ENCODE measurements at regions not wholly inside any gene's neighbourhood (a gene's known extent, or its start where the extent isn't known, plus 50 kb on each side); places are given as distances from the start of the nearest gene placed in this dataset.
"Not testable (repeated sequence)": the region's sequence is repeated elsewhere in the genome, so short reads cannot be mapped to it uniquely, and the experiment has no call there.

DNA sequence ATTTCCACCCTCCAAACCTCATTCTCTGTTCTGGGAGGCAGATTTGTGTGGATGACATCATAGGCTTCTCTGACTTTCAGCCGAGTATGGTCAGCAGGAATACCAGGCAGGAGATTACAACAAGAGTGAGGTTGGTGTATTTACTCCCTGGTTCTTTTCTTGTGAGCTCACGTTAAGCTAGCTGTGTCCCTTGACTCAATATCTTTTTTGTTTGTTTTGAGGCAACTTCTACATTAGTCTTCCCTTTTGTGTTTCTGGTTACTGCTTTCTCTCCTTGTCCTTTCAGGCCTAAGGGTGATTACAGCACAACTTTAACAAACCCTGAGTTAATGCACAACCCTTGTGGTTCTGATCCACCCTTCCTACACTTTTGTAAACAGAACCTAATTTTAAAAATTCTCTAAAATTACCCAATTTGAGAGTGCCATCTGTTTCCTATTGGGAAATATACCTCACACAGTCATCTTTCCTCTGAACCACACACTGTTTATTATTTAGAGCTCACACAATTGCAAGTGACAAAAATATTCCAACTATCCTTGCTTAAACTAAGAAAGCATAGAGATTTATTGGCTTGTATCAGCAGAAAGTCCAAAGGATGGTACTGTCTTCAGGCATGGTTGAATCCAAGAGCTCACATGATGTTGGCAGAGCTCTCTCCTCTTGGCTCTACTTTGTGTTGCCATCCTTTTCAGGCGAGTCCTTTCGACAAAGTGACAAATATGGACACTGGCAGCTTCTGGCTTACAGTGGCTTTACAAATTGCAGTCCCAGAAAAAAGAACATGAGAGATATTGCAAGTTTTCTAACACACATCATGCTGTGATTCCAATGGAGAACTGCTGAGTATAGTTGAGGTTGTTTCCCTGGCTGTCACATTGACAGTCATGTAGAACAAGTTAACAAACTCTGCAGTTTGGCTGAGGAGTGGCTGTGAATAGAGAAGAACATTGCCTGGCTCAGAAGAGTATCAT, 150.5 kb upstream of the DDIT4L start:
- FAIRE-seq (no peak), DNase-seq (ENCODE audit: insufficient read length) (no peak)
- TF ChIP-seq POLR2A (IDR thresholded peaks at IDR 0.05; ENCODE audit: low read depth, low read length) = no peak

DNA sequence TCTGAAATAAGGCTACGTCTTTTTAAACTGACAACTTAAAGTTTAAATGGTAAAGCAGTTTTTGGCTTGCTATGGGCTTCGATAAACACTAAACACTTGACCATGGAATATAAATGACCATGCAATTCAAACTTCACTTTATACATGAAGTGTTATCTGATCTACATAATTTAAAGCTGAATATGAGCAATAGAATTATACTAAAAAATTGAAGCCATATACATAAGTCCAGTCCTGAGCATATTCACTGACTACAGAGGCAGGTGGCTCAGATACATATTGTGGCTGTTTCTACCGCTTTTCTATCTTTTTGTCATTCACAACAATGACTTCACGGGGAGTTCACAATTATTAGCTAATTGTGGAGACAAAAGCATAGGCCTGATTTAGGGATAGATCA, 149.6 kb upstream of the DDIT4L start:
- DNase-seq (ENCODE audit: insufficient read length) (no peak), FAIRE-seq (no peak)
- TF ChIP-seq POLR2AphosphoS5 (IDR thresholded peaks at IDR 0.05; ENCODE audit: low read depth, low read length) = no peak
- no peak for TF ChIP-seq TAF1 (IDR thresholded peaks at IDR 0.05; ENCODE audit: borderline replicate concordance, low read depth, low read length)
- no peak for TF ChIP-seq POLR2A (IDR thresholded peaks at IDR 0.05; ENCODE audit: low read depth, low read length)

DNA sequence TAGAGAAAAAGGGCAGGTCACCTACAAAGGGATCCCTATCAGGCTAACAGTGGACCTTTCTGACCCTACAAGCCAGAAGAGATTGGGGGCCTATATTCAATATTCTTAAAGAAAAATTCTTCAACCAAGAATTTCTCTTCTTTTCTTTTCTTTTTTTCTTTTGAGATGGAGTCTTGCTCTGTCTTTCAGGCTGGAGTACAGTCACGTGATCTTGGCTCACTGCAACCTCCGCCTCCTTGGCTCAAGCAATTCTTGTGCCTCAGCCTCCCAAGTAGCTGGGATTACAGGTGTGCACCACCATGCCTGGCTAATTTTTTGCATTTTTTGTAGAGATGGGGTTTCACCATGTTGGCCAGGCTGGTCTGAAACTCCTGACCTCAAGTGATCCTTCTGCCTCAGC, 143.2 kb upstream of the DDIT4L start:
- not testable (repeated sequence) for FAIRE-seq; DNase-seq (ENCODE audit: insufficient read length)

DNA sequence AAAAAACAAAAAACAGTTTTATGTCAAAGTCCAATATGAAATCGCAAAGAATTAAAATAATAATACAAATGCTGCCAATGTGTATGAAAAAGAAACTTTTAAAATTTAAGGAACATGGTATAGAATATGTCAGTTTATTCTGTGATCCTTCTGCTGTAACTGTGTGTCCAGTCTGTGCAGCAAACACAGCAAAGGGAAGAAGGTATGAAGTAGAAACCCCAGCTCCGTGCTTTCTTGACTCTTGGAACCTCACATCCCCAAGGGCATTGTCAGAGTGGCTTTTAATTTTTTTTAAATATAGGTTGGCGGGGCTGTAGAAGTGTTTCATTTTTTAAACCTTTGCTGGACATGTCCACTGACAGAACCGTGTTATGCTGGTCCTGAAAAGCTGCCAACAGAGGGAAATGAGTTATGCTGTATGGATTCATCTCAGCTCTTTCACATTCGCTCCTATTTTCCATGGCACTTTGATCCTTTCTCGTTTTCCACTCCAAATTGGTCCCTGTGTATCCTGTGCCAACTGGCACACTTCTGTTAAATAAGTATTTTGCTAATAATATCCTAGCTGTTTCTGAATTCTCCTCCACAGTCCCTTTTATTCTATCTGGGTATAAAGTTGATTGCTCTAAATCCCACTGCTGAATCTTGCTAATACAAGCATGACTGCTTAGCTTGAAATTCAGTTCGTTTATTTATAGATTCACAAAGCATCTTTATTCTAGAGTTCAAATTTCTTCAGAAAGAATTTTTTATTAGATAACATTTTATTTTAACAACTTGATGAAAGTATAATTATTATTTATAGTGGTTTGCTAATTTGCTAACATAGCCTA, 127.0 kb upstream of the DDIT4L start:
- FAIRE-seq (no peak), DNase-seq (ENCODE audit: insufficient read length) (no peak)
- TF ChIP-seq TAF1 (IDR thresholded peaks at IDR 0.05; ENCODE audit: borderline replicate concordance, low read depth, low read length) (no peak), POLR2AphosphoS5 (IDR thresholded peaks at IDR 0.05; ENCODE audit: low read depth, low read length) (no peak), POLR2A (IDR thresholded peaks at IDR 0.05; ENCODE audit: low read depth, low read length) (no peak)

DNA sequence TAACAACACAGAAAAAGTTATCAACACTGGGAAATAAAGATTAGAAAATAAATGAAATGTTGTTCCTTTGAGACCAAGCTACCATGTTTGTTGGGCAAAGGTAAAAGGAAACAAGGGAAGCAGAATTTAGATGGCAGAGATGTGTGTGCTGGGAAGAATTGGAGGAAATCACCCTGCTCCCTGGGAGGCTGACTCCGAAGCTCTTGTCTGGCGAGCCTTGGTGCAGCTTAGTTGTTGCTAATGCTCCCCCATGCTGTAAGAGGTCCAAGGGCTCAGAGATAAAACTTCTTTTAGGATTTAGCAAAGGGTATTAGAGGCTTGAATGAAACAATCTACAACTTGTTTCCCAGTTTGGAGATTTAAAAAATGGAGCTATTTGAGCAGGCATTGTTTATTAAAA, 123.8 kb upstream of the DDIT4L start:
- TF ChIP-seq POLR2AphosphoS5 (IDR thresholded peaks at IDR 0.05; ENCODE audit: low read depth, low read length) (no peak), POLR2A (IDR thresholded peaks at IDR 0.05; ENCODE audit: low read depth, low read length) (no peak), TAF1 (IDR thresholded peaks at IDR 0.05; ENCODE audit: borderline replicate concordance, low read depth, low read length) (no peak)
- DNase-seq (ENCODE audit: insufficient read length) = no peak
- no peak for FAIRE-seq

DNA sequence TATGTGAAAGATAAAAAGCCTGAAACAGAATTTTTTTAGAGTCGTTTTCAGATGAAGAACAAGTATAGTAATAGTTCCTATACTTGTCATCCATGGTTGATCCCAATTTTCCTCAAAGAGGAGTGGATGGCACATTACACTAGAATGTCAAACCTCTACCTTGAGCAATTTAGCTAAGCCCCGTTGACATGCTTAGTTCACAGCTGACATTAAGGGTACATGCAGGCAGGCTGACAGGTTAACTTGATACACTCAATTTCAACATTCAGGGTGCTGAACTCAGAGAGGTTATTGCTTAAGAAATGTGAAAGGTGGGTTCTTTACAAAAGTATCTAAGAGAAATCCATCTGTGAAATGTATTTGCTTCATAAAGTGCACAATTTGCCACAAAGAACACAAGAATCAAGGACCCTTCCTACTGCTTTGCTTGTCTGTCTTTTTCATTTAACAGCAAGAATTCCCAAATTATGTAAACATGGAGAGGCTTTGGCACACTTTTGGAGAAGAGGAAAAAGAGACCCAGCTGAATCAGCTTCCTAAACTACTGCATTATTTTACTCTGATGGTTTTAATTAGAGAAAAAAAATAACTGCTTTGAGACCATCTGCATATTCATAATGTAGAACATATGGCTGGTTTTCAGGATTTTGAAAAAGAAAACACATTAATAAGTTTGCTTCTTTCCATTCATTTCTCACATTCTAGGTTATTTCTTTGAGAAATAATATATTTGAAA, 122.5 kb upstream of the DDIT4L start:
- no peak for FAIRE-seq
- no peak for DNase-seq (ENCODE audit: insufficient read length)
- TF ChIP-seq POLR2AphosphoS5 (IDR thresholded peaks at IDR 0.05; ENCODE audit: low read depth, low read length) (no peak), POLR2A (IDR thresholded peaks at IDR 0.05; ENCODE audit: low read depth, low read length) (no peak), TAF1 (IDR thresholded peaks at IDR 0.05; ENCODE audit: borderline replicate concordance, low read depth, low read length) (no peak)

DNA sequence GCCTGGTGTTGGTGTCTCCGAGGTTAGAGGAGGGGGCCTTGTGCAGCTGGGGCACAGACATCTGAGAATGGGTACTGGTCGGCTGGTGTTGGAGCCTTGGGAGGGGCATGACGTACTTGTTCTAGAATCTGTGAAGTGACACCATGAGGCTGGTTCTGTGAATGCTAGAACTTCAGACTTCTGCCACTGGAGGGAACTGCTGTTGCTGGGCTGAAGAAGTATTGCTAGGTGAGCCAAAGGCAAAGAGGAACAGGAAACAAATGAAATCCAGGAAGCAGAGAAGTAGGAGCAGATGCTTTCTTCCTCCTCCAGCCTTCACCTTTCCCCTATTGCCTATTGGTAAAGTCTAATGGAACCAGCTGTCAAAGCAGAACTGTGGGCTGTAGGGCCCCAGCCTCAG, 120.9 kb upstream of the DDIT4L start:
- FAIRE-seq (no peak), DNase-seq (ENCODE audit: insufficient read length) (no peak)
- no peak for TF ChIP-seq TAF1 (IDR thresholded peaks at IDR 0.05; ENCODE audit: borderline replicate concordance, low read depth, low read length)
- no peak for TF ChIP-seq POLR2AphosphoS5 (IDR thresholded peaks at IDR 0.05; ENCODE audit: low read depth, low read length)
- TF ChIP-seq POLR2A (IDR thresholded peaks at IDR 0.05; ENCODE audit: low read depth, low read length) = no peak

DNA sequence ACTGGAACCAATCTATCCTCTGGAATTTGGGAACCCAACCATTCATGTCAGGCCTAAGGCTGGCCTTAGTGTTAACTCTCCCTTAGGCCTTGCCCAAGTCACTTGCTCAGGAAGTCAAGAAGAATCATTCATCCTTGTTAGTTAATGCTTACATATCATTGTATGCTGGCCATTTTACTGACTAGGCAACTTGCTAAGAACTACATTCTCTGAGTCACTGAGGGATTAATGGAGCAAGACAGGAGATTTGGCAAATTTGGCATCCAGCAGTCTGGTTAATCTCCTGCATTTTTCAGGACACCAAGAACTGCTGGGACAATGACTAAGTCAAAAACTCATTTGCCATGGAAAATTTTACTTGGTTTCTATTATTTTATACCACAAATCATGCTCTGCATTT, 115.8 kb upstream of the DDIT4L start:
- TF ChIP-seq TAF1 (IDR thresholded peaks at IDR 0.05; ENCODE audit: borderline replicate concordance, low read depth, low read length) (no peak), POLR2A (IDR thresholded peaks at IDR 0.05; ENCODE audit: low read depth, low read length) (no peak), POLR2AphosphoS5 (IDR thresholded peaks at IDR 0.05; ENCODE audit: low read depth, low read length) (no peak)
- FAIRE-seq (no peak), DNase-seq (ENCODE audit: insufficient read length) (no peak)

DNA sequence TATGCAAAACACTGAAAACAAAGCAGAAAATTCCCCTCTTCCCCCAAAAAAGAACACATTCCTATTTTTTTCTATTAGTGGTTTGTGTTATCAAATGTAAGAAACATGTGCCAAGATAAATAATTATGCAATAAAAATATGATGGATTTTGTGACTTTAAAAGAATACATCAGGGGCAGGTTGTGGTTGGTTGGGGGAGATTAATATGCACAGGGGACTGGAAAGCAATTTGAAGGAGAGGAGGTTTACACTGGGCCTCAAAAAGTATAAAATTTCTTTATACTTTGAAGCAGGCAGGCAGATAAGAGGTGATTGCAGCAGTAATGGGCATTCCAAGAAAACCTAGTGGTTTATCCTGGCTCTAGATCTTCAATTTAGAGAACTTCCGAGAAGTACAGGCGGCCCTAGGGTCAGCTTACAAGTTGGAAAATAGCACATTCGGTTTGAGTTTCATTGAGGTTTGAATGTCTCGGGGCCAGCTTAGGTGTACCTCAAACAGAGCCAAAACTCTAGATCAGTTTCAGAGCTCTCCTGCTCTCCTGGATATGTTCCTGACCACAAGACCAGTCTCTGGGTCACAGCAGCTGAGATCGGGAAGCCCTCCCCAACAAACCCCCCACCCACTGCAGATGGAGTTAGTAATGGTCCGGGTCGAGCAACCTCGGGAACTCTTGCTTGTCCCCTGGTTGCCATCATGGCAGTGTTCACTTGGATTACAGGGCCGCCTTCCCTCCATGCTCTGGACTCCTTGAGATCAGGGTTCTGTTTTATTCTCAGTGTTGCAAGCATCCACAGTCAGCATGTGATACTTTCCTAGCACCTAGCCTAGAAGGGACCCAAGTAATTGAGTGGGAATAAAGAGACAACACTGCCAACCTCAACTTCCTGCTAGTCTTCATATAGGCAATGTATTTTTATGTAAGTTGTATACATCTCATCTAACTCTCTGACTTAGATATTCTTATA, 112.1 kb upstream of the DDIT4L start:
- no peak for DNase-seq (ENCODE audit: insufficient read length)
- no peak for TF ChIP-seq TAF1 (IDR thresholded peaks at IDR 0.05; ENCODE audit: borderline replicate concordance, low read depth, low read length)
- FAIRE-seq = no peak

DNA sequence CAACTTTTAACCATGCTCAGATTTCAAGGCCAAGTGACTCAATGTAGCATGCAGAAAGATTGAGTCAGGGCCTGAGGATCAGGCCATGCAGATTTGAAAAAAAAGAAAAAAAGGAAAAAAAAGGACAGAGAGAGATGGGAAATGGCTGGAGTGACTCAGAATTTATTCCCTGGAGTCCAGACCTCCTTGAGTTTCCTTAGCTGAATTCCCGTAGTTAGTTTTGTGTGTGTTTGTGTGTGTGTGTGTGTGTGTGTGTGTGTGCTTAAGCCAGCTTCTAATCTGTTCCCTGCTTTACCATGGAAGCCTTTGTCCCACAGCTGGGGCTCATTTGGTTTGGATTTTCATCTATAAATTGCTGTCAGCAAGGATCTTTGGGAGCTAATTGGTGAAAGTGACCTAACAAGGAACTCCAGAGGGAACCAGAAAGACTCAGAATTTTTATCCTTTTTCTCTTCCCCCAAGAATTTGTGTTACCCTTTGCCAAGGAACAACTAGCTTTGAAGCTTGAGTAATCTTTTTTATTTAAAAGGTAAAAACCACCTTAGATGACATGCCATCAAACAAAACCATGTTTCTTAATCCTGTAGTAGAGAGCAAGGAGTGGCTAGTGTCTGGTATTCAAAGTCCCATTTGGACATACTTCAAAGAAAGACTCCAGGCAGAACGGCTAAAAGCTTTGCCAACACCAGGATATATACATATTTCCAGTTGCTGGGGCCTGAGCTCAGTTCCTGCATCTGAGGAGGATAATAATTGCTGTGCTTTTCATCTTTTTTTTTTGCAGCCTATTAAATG, 109.0 kb upstream of the DDIT4L start:
- FAIRE-seq = no peak
- DNase-seq (ENCODE audit: insufficient read length) = no peak

More for the DNA sequence above, 109.0 kb upstream of the DDIT4L start:
- TF ChIP-seq POLR2A (IDR thresholded peaks at IDR 0.05; ENCODE audit: low read depth, low read length) = no peak
- no peak for TF ChIP-seq TAF1 (IDR thresholded peaks at IDR 0.05; ENCODE audit: borderline replicate concordance, low read depth, low read length)
- TF ChIP-seq POLR2AphosphoS5 (IDR thresholded peaks at IDR 0.05; ENCODE audit: low read depth, low read length) = no peak

Measured in GM12892 (cell line).